ENCODE measurements at regions not wholly inside any gene's neighbourhood (a gene's known extent, or its start where the extent isn't known, plus 50 kb on each side); places are given as distances from the start of the nearest gene placed in this dataset.

DNA sequence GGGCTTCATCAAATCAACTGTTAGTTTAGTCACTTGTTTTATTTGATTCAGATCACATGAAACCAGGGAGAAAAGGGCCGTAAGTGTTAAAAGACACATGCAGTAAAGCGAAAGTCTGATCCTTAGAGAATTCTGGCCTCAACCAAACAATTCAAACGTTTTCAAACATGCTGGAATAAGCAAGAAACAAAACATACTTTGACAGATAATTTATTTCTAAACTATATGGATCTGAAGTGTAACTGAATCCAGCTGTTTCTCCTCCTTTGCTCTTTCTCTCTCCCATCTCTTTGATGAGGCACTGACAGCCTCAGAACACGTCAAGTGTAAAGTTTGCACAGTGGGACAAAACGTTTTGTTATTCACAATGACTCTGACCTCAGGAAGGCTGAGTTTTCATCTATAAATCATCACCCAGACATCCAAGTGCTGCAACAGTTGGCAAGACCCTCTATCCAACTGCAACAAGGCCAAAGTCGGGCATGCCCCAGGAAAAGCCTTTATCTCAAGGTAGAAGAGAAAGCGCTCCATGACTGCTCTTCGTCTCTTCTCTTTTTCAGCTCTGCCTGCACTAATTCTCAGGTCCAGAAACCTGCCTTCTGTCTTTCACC lies 267.1 kb upstream of the MYOCD start:
- 50 to 74% methylated on average over 4 to 8 of the region's 8 CpGs for WGBS, 2 donors (ENCODE audit: low coverage in 1 of 2)
- no peaks in the 10 kb centered on the region for H3K27me3 ChIP-seq
- H3K4me1 ChIP-seq: no peaks in the 10 kb centered on the region
- no peaks in the 10 kb centered on the region for H3K9me3 ChIP-seq
- in situ Hi-C loops (cut with MboI; ENCODE audit: low pct_ligation_motif_present in 1 of 4, low pct_unique_long_range_greater_than_20kb in 1 of 4, low sequenced_read_pairs in 3 of 4) (no loop called here), intact Hi-C loops (cut with DNase I; ENCODE audit: low total_unique reads) (no loop called here)
- TF ChIP-seq POLR2A (IDR thresholded peaks at IDR 0.05): no peak
- TF ChIP-seq, protein P1, sequence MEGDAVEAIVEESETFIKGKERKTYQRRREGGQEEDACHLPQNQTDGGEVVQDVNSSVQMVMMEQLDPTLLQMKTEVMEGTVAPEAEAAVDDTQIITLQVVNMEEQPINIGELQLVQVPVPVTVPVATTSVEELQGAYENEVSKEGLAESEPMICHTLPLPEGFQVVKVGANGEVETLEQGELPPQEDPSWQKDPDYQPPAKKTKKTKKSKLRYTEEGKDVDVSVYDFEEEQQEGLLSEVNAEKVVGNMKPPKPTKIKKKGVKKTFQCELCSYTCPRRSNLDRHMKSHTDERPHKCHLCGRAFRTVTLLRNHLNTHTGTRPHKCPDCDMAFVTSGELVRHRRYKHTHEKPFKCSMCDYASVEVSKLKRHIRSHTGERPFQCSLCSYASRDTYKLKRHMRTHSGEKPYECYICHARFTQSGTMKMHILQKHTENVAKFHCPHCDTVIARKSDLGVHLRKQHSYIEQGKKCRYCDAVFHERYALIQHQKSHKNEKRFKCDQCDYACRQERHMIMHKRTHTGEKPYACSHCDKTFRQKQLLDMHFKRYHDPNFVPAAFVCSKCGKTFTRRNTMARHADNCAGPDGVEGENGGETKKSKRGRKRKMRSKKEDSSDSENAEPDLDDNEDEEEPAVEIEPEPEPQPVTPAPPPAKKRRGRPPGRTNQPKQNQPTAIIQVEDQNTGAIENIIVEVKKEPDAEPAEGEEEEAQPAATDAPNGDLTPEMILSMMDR (IDR thresholded peaks at IDR 0.05): no peak
- TF ChIP-seq EP300 (IDR thresholded peaks at IDR 0.05; ENCODE audit: low read depth): peak; percentile 92
- TF ChIP-seq POLR2AphosphoS5 (IDR thresholded peaks at IDR 0.05): peak in 2 of 3 donors; percentile 50 to 70
- H3K4me3 ChIP-seq: no peak overlapping the region
- DNase-seq: no peak
- H3K36me3 ChIP-seq: no peaks in the 10 kb centered on the region
- H3K27ac ChIP-seq: peak overlapping the region in 1 of 4 donors; percentile 36

DNA sequence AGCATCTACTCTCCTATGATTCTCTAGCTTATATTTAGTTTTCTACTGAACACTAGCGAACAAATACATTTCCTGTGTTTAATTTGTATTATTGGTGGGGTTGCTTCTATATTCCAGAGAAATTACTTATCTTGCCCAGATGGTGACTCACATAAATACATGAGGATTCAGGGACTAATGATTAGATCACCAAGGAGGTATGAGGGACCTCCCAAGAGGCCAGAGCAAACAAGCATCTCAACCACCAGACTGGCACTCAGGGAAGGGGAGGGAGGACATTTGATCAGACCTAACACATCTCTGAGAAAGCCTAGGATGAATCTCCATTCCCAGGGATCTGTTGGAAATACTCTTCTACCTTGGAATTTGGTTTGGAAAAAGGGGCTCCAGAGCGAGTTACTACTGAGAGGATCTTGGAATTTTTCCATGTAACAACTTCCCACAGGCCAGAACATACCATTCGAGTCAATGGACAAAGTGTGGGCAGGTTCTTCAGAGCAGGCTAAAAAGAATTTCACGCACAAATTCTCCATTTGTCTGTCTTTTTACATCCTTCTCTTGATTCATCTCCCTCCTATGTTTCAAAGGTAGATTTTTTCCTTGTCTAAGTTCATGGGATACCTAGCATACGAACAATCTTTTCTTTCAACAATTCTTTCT lies 262.6 kb upstream of the MYOCD start:
- in situ Hi-C loops (cut with MboI; ENCODE audit: low pct_ligation_motif_present in 1 of 4, low pct_unique_long_range_greater_than_20kb in 1 of 4, low sequenced_read_pairs in 3 of 4): no loop called here
- no peak overlapping the region for H3K27ac ChIP-seq
- 80 to 81% methylated on average over 4 to 5 of the region's 5 CpGs for WGBS, 2 donors (ENCODE audit: low coverage in 1 of 2)

GRCh38 chr17:12403881-12404398 lies 261.8 kb upstream of the MYOCD start:
- no peaks in the 10 kb centered on the region for H3K36me3 ChIP-seq
- DNase-seq: no peak
- no peak overlapping the region for H3K27ac ChIP-seq
- TF ChIP-seq, protein P1 (IDR thresholded peaks at IDR 0.05): no peak
- no peak for TF ChIP-seq POLR2A (IDR thresholded peaks at IDR 0.05)
- in situ Hi-C loops (cut with MboI; ENCODE audit: low pct_ligation_motif_present in 1 of 4, low pct_unique_long_range_greater_than_20kb in 1 of 4, low sequenced_read_pairs in 3 of 4) (no loop called here), intact Hi-C loops (cut with DNase I; ENCODE audit: low total_unique reads) (no loop called here)
- H3K27me3 ChIP-seq: no peaks in the 10 kb centered on the region
- H3K4me1 ChIP-seq: peaks cover 0 to 5% (median 1%) of the 10 kb centered on the region in 4 donors
- H3K9me3 ChIP-seq: no peaks in the 10 kb centered on the region
- 52 to 75% methylated on average over 3 to 5 of the region's 5 CpGs for WGBS, 2 donors (ENCODE audit: low coverage in 1 of 2)
- no peak overlapping the region for H3K4me3 ChIP-seq

More for the DNA sequence above, 262.6 kb upstream of the MYOCD start:
- Histone ChIP-seq H3K4me1 (peaks cover 0 to 5% (median 1%) of the 10 kb centered on the region in 4 donors), H3K9me3 (no peaks in the 10 kb centered on the region), H3K4me3 (no peak overlapping the region), H3K36me3 (no peaks in the 10 kb centered on the region), H3K27me3 (no peaks in the 10 kb centered on the region)
- TF ChIP-seq POLR2AphosphoS5 (IDR thresholded peaks at IDR 0.05) (no peak), POLR2A (IDR thresholded peaks at IDR 0.05) (no peak), EP300 (IDR thresholded peaks at IDR 0.05; ENCODE audit: low read depth) (no peak)
- TF ChIP-seq, protein P1 (IDR thresholded peaks at IDR 0.05): no peak
- DNase-seq: no peak
- intact Hi-C loops (cut with DNase I; ENCODE audit: low total_unique reads): no loop called here

GRCh38 chr17:12406623-12407215 lies 259.0 kb upstream of the MYOCD start:
- H3K27me3 ChIP-seq: no peaks in the 10 kb centered on the region
- no peaks in the 10 kb centered on the region for H3K36me3 ChIP-seq
- intact Hi-C loops (cut with DNase I; ENCODE audit: low total_unique reads): no loop called here
- no peak for TF ChIP-seq POLR2A (IDR thresholded peaks at IDR 0.05)
- TF ChIP-seq POLR2AphosphoS5 (IDR thresholded peaks at IDR 0.05): peak in 1 of 3 donors; percentile 12
- TF ChIP-seq, protein P1 (IDR thresholded peaks at IDR 0.05): no peak
- peaks cover 0 to 5% (median 1%) of the 10 kb centered on the region in 4 donors for H3K4me1 ChIP-seq
- peak overlapping the region; percentile 42 to 73 (median 66) for H3K27ac ChIP-seq
- in situ Hi-C loops (cut with MboI; ENCODE audit: low pct_ligation_motif_present in 1 of 4, low pct_unique_long_range_greater_than_20kb in 1 of 4, low sequenced_read_pairs in 3 of 4): no loop called here
- no peak overlapping the region for H3K4me3 ChIP-seq
- WGBS, 2 donors (ENCODE audit: low coverage in 1 of 2): 53 to 66% methylated on average over 3 to 5 of the region's 5 CpGs
- no peaks in the 10 kb centered on the region for H3K9me3 ChIP-seq
- DNase-seq: no peak
